ENCODE measurements at regions not wholly inside any gene's neighbourhood (a gene's known extent, or its start where the extent isn't known, plus 50 kb on each side); places are given as distances from the start of the nearest gene placed in this dataset.

GRCh38 chr14:44341116-44341515, 166.0 kb downstream of the FSCB start (continued):
- TF ChIP-seq POLR2AphosphoS5 (IDR thresholded peaks at IDR 0.05; ENCODE audit: low read depth, low read length): no peak
- no peak for TF ChIP-seq MAX (IDR thresholded peaks at IDR 0.05; ENCODE audit: low read depth)
- TF ChIP-seq GATA2 (CRISPR knock-in tag; IDR thresholded peaks at IDR 0.05): no peak
- TF ChIP-seq CTCF (IDR thresholded peaks at IDR 0.05): no peak
- no peak for TF ChIP-seq USF2 (IDR thresholded peaks at IDR 0.05; ENCODE audit: borderline replicate concordance, low read depth, low read length)
- TF ChIP-seq USF1 (IDR thresholded peaks at IDR 0.05; ENCODE audit: borderline replicate concordance, low read depth): no peak
- no peak for TF ChIP-seq ELF1 (IDR thresholded peaks at IDR 0.05)

- Histone ChIP-seq H3K4me2 (no peak overlapping the region), H2AFZ (ENCODE audit: low read depth) (no peak overlapping the region), H3K9ac (no peak overlapping the region), H3K4me1 (ENCODE audit: control insufficient read depth in 1 of 2, insufficient read depth in 2 of 2, low read depth in 1 of 2, low read length in 1 of 2) (no peaks in the 10 kb centered on the region), H3K79me2 (ENCODE audit: insufficient read depth) (no peaks in the 10 kb centered on the region), H3K9me2 (no peaks in the 10 kb centered on the region), H3K4me3 (ENCODE audit: low read depth in 2 of 2, low read length in 1 of 2) (no peak overlapping the region), H4K20me1 (ENCODE audit: insufficient read depth) (no peaks in the 10 kb centered on the region), H3K27me3 (ENCODE audit: insufficient read depth) (no peaks in the 10 kb centered on the region), H3K27ac (ENCODE audit: low read depth in 2 of 2, low read length in 1 of 2) (no peak overlapping the region), H3K36me3 (replicated peaks in 1 of 2; ENCODE audit: control insufficient read depth in 1 of 2, insufficient read depth in 2 of 2, low read length in 1 of 2) (no peaks in the 10 kb centered on the region), H3F3A (replicated peaks; ENCODE audit: insufficient read depth) (no peaks in the 10 kb centered on the region), H3K9me3 (no peaks in the 10 kb centered on the region)
- CTCF ChIA-PET: no interaction called here
- WGBS (ENCODE audit: low lambda C conversion rate): 16% methylated on average over 1 of the region's 1 CpG
- POLR2A ChIA-PET: no interaction called here
- TF ChIP-seq GABPA (IDR thresholded peaks at IDR 0.05; ENCODE audit: low read depth) (no peak), JUND (IDR thresholded peaks at IDR 0.05) (no peak), USF2 (IDR thresholded peaks at IDR 0.05; ENCODE audit: borderline replicate concordance, low read depth, low read length) (no peak), RXRA (IDR thresholded peaks at IDR 0.05; ENCODE audit: borderline replicate concordance, low read depth) (no peak), FOSL2 (IDR thresholded peaks at IDR 0.05; ENCODE audit: borderline replicate concordance, low read depth) (no peak), RCOR1 (IDR thresholded peaks at IDR 0.05; ENCODE audit: low read length) (no peak), NFIC (IDR thresholded peaks at IDR 0.05; ENCODE audit: borderline replicate concordance) (no peak), SMC3 (IDR thresholded peaks at IDR 0.05; ENCODE audit: low read depth, low read length) (no peak), EP300 (IDR thresholded peaks at IDR 0.05; ENCODE audit: borderline replicate concordance in 1 of 2, low read depth in 1 of 2, low read length in 1 of 2) (no peak), ELF1 (IDR thresholded peaks at IDR 0.05) (no peak), MAX (IDR thresholded peaks at IDR 0.05; ENCODE audit: low read depth) (no peak), RAD21 (IDR thresholded peaks at IDR 0.05; ENCODE audit: low read length) (no peak), TAF1 (IDR thresholded peaks at IDR 0.05; ENCODE audit: borderline replicate concordance, low read depth, low read length) (no peak), CTCF (IDR thresholded peaks at IDR 0.05) (no peak), PBX3 (IDR thresholded peaks at IDR 0.05) (no peak), YY1 (IDR thresholded peaks at IDR 0.05; ENCODE audit: low read depth) (no peak), USF1 (IDR thresholded peaks at IDR 0.05; ENCODE audit: borderline replicate concordance, low read depth) (no peak), EZH2phosphoT487 (IDR thresholded peaks at IDR 0.05; ENCODE audit: borderline replicate concordance, low read depth) (no peak), MEF2A (IDR thresholded peaks at IDR 0.05; ENCODE audit: borderline replicate concordance, low read depth) (no peak)
- no peak for DNase-seq
Measured at GRCh38 chr14:44339862-44340261, 167.2 kb downstream of the FSCB start.

All from SK-N-SH (cell line).